ELR (cell line): ENCODE measurements at regions not wholly inside any gene's neighbourhood (a gene's known extent, or its start where the extent isn't known, plus 50 kb on each side); places are given as distances from the start of the nearest gene placed in this dataset.
"Not testable (repeated sequence)": the region's sequence is repeated elsewhere in the genome, so short reads cannot be mapped to it uniquely, and the experiment has no call there.

ENCODE experiments used
- DNase-seq: peaks from one replicate; pipeline ENCODE4 v3.0.0-alpha.2; 2015; ENCODE audit warnings: low read depth

DNA sequence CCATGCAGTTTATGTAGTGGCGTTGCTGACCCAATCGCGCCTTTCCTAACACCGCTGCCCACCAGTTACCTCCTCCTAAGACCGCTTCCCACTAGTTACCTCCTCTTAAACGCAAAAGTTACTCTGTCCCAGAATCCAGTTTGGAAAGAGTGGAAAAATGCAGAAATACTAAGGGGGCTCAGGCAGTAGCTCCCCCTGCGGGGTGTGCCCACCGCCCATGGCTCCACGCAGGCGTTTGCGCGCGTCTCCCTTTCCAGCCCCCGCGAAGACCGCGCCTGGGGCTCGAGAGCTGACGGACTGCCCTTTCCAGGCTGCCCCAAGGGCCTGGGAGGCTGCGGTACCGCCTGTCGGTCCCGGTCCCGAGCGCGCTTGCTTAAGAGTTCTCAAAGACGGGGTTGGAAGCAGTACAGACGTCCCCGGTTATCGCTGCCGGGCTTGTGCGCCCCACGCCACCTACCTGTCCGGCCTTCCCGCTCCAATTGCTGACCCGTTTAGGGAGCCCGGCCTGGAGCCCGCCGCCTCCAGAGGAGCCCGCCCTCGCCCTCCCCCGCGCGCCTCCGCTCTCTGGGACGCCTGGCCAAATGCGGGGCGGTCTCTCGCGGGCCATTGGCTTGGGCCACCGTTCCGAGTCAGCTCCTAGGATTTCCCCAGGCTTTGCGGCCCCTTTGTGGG, 414.1 kb upstream of the ESRRG start:
- no peak for DNase-seq

DNA sequence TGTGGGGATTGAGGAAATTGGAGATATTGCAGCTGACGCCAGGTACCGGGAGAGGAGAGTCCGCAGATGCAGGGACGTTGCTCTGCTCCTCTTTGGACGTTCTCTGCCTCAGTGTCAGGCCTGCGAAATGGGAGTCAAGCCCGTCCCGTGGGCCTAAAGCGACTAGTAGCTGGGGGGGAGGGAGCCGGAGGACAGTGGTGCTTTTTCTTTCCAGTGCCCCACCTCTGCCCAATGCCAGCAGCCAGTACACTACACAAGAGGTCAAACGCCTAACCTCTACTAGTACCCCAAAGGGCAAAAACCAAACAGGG, 413.6 kb upstream of the ESRRG start:
- no peak for DNase-seq

GRCh38 chr1:217135987-217136894, 413.0 kb upstream of the ESRRG start:
- DNase-seq, result no peak

GRCh38 chr1:217135569-217135915, 412.3 kb upstream of the ESRRG start:
- no peak for DNase-seq

DNA sequence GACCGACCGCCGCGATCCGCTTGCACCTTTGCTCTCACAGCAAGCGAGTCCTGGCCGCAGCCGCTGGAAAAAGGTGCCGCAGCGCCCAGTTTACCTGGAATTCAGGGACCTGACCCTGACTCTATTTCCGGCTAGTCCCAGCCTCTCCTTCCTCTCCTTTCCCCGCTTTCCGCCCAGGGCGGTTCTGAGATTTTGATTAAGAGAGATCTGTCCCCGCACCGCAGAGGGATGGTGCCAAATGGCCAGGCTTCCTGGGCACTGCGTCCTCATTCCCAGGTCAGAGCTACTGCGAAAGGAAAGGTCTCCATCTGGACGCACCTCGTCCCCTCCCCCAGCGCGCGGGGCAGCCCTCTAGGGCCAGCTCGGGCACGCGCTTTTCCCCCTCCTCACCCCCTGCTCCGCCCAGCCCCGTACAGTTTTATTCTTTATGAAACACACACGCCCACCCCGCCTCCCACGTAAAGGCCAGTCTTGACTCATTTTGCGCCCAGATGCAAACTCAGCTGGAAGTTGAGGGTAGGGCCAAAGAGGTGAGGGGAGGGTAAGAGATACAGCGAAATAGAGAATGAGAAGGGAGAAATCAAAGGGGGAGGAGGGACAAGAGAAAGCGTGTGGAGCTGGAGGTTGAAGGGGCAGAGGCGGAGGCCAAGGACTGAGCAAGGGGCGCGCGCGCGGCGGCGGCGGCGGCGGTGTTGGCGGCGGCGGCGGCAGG, 411.8 kb upstream of the ESRRG start:
- DNase-seq, result no peak

- DNase-seq, result no peak
Measured at GRCh38 chr1:217133958-217134856, 411.0 kb upstream of the ESRRG start.

GRCh38 chr1:217133092-217133491, 409.9 kb upstream of the ESRRG start:
- no peak for DNase-seq

DNA sequence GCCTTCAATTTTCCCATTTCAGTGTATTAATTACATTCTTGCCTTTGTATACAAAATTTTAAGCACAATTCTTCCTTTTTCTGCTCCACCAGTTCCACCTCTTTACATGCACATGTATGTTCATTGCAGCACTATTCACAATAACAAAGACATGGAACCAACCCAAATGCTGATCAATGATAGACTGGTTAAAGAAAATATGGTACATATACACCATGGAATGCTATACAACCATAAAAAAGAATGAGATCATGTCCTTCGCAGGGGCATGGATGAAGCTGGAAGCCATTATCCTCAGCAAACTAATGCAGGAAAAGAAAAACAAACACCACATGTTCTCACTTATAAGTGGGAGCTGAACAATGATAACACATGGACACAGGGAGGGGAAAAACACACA, 400.1 kb upstream of the ESRRG start:
- not testable (repeated sequence) for DNase-seq

GRCh38 chr1:217117973-217118465, 394.8 kb upstream of the ESRRG start:
- no peak for DNase-seq

DNA sequence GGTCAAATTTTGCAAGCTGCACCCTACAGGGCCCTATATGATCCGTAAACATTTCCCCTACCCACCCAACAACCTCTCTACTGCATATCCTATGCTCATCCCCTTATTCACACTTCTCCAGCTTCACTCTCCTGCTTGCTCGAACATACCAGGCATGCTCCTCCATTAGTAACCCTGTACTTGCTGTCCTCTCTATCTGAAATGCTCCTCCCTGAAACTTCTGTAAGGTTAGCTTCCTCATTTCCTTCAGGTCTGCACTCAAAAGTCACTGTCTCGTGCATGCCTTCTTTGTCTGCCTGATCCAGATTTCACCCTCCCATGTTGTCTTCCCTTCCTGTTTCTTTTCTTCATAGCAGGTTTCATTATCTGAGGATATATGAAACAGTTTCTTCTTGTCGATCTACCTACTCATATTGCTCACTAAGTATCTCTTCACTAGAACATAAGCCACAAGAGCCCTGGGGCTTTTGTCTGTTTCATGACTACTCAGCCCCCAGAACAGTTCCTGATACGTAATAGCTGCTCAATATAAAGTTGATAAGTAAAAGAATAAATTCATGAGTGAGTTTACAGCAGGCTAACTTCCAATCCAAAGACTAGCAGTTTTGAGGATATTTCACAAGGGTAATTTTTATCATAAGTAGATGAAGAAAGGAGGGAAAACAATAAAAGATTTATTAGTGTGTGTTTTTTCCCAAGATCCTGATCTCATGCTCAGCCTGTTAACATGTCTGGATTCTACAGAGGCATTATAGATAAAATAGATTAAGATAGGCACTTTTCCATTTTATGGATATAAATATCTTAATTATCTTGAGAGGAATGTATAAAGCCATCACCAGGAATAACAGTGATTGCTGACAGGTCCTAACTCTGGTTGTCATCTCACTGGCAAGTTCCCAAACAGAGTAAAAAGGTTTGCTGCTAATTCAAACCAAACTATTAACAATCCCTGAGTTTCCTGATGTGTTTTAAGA, 392.5 kb upstream of the ESRRG start:
- DNase-seq, result peak; percentile 10

GRCh38 chr1:217109928-217110327, 386.7 kb upstream of the ESRRG start:
- DNase-seq, result no peak

GRCh38 chr1:217106231-217106901, 383.1 kb upstream of the ESRRG start:
- DNase-seq, result peak; percentile 10

DNA sequence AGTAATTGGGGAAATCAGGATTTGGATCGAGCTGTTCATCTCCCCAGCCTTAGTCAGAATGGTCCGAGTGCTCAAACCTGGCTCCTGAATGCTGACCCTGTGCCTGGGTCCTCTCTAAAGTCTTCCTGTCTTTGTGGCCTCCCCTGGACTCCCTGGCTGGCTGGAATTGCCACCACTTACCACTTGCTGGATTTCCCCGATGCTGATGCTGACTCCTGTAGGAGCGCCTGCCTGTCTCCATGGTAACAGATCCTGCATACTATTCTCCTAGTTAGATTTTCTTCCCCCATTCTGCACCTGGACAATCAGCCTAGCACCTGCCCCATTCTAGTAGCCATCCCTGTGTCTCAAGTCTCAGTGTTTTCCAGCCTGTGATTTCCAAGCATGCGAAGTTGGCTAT, 382.2 kb upstream of the ESRRG start:
- DNase-seq, result no peak

DNA sequence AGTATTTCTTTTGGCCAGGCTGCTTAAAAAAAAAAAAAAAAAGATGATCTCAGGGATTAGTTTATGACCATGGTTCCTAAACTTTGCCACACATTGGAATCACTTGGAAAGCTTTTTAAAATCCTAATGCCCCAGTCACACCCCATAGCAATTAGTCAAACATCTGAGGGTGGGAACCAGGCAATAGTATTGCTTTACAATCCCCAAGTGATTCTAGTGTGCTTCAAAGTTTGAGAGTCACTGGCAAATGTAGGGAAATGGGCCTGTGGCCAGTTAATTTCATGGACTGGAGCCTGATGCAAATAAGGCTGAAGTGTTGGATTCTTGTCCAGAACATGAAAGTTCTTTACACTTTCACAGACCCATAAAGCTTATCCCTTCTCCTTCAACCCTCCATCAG, 374.6 kb upstream of the ESRRG start:
- no peak for DNase-seq

- no peak for DNase-seq
Measured at GRCh38 chr1:217096200-217096599, 373.0 kb upstream of the ESRRG start.

DNA sequence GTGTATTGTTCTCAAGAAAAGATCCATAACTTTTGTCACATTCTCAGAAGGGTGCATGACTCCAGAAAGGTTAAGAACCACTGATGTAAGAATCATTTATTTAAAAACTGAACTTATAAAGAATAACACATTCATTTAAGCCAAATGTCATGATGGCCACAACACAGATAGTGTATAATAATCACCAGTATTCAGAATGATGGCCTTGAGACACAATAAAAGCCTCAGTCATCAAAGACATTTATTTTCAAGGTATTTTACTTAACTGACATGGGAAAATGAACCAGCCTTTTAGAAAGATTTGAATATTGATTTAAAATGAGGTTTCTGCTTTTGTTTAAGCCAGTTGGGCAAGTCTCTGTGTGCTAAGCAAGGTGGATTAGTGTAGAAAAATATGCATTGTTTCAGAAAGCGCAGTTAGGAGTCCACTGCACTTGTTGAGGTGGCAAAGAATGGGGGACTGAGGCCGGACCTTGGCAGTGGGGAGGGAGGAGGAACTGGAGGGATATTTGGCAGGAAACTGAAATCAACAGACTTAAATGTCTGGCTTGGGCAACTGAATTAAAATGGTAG, 371.9 kb upstream of the ESRRG start:
- no peak for DNase-seq

GRCh38 chr1:217091561-217091960, 368.3 kb upstream of the ESRRG start:
- no peak for DNase-seq

GRCh38 chr1:217090060-217090911, 367.1 kb upstream of the ESRRG start:
- DNase-seq, result no peak
